Neural cell (in vitro differentiated cells): ENCODE measurements at regions not wholly inside any gene's neighbourhood (a gene's known extent, or its start where the extent isn't known, plus 50 kb on each side); places are given as distances from the start of the nearest gene placed in this dataset.

Source experiments
- H2AFZ ChIP-seq: fragments of 200-600, 300-800 bp; sonication (generic), shearing (Covaris generic); 2 replicates; pipeline ENCODE4 v1.6.0; 2014; ENCODE audit warnings: low read depth, mild to moderate bottlenecking, antibody characterized with exemption, low read length, moderate library complexity
- H3F3A ChIP-seq: fragments of 200-600 bp; shearing (Covaris generic); 2 replicates; pipeline ENCODE4 v1.6.1; 2016; ENCODE audit warnings: mild to moderate bottlenecking, moderate library complexity, mixed read lengths, antibody characterized with exemption, low read length; ENCODE audit not compliant: insufficient read depth, poor library complexity, severe bottlenecking
- H3K27ac ChIP-seq: fragments of 200-600, 300-800 bp; sonication (generic), shearing (Covaris generic); 2 replicates; pipeline ENCODE4 v1.5.1; 2014; ENCODE audit warnings: mild to moderate bottlenecking, low read length, moderate library complexity
- H3K27me3 ChIP-seq: fragments of 300-800, 200-600 bp; sonication (generic), shearing (Covaris generic); 2 replicates; pipeline ENCODE4 v1.6.0; 2014; ENCODE audit warnings: mild to moderate bottlenecking, low read depth, low read length, moderate library complexity; ENCODE audit not compliant: insufficient read depth
- H3K36me3 ChIP-seq: fragments of 300-800, 200-600 bp; sonication (generic), shearing (Covaris generic); 2 replicates; pipeline ENCODE4 v1.5.1; 2014; ENCODE audit warnings: mild to moderate bottlenecking, antibody characterized with exemption, low read length, moderate library complexity; ENCODE audit not compliant: insufficient read depth
- H3K4me2 ChIP-seq: fragments of 300-800, 200-600 bp; sonication (generic), shearing (Covaris generic); 2 replicates; pipeline ENCODE4 v1.6.0; 2014; ENCODE audit warnings: mild to moderate bottlenecking, low read length
- H3K4me3 ChIP-seq: fragments of 300-800, 200-600 bp; sonication (generic), shearing (Covaris generic); 2 replicates; pipeline ENCODE4 v1.5.1; 2014; ENCODE audit warnings: mild to moderate bottlenecking, low read length, moderate library complexity
- H3K79me2 ChIP-seq: fragments of 200-600 bp; shearing (Covaris generic); replicated peaks from 2 replicates; pipeline ENCODE4 v1.6.0; 2014; ENCODE audit warnings: mild to moderate bottlenecking, low read length, moderate library complexity; ENCODE audit not compliant: insufficient read depth
- H3K9ac ChIP-seq: fragments of 300-800, 200-600 bp; sonication (generic), shearing (Covaris generic); 2 replicates; pipeline ENCODE4 v1.6.1; 2016; ENCODE audit warnings: mild to moderate bottlenecking, low read length, mixed read lengths
- H3K9me2 ChIP-seq: fragments of 200-600 bp; shearing (Covaris generic); 2 replicates; pipeline ENCODE4 v1.6.1; 2016; ENCODE audit warnings: mild to moderate bottlenecking, low read length, mixed read lengths; ENCODE audit not compliant: insufficient read depth
- H3K9me3 ChIP-seq: fragments of 200-600, 300-800 bp; sonication (generic), shearing (Covaris generic); 2 replicates; pipeline ENCODE4 v1.6.1; 2016; ENCODE audit warnings: mild to moderate bottlenecking, mixed run types, low read length, moderate library complexity, mixed read lengths
- H4K20me1 ChIP-seq: fragments of 200-600 bp; shearing (Covaris generic); 2 replicates; pipeline ENCODE4 v1.6.1; 2016; ENCODE audit warnings: mild to moderate bottlenecking, mixed run types; ENCODE audit not compliant: insufficient read depth
- CTCF ChIP-seq: fragments of 450-650 bp; IDR thresholded peaks from 2 replicates; pipeline ENCODE4 v1.5.1; 2014; ENCODE audit warnings: antibody characterized with exemption, mild to moderate bottlenecking, moderate library complexity; ENCODE audit not compliant: poor library complexity, severe bottlenecking
- EP300 ChIP-seq: fragments of 450-650 bp; conservative IDR thresholded peaks from 2 replicates; pipeline ENCODE4 v1.6.1; 2014; ENCODE audit warnings: antibody characterized with exemption, mild to moderate bottlenecking, moderate library complexity; ENCODE audit not compliant: poor library complexity, severe bottlenecking
- EZH2 ChIP-seq: fragments of 200-600, 300-800 bp; shearing (Covaris generic), sonication (generic); IDR thresholded peaks from 2 replicates; pipeline ENCODE4 v1.6.1; 2014; ENCODE audit warnings: antibody characterized with exemption, low read length, borderline replicate concordance, mild to moderate bottlenecking; ENCODE audit not compliant: insufficient read depth, poor library complexity, severe bottlenecking
- MXI1 ChIP-seq: fragments of 450-650 bp; conservative IDR thresholded peaks from 2 replicates; pipeline ENCODE4 v1.6.1; 2014; ENCODE audit warnings: antibody characterized with exemption, mild to moderate bottlenecking; ENCODE audit not compliant: poor library complexity, severe bottlenecking
- POLR2AphosphoS5 ChIP-seq: IDR thresholded peaks from 2 replicates; pipeline ENCODE4 v1.6.1; 2012
- RAD21 ChIP-seq: fragments of 450-650 bp; conservative IDR thresholded peaks from 2 replicates; pipeline ENCODE4 v1.6.1; 2014; ENCODE audit warnings: antibody characterized with exemption, mild to moderate bottlenecking, moderate library complexity
- REST ChIP-seq: IDR thresholded peaks from 2 replicates; pipeline ENCODE4 v1.6.1; 2012; ENCODE audit warnings: borderline replicate concordance
- SMC3 ChIP-seq: fragments of 450-650 bp; conservative IDR thresholded peaks from 2 replicates; pipeline ENCODE4 v1.6.1; 2014; ENCODE audit warnings: antibody characterized with exemption, mild to moderate bottlenecking, moderate library complexity; ENCODE audit not compliant: poor library complexity
- TAF1 ChIP-seq: IDR thresholded peaks from 2 replicates; pipeline ENCODE4 v1.6.1; 2012; ENCODE audit warnings: low read depth

GRCh38 chr9:21708260-21708711 lies 94.2 kb upstream of the MTAP start:
- no peaks in the 10 kb centered on the region for H3K9me3 ChIP-seq
- no peaks in the 10 kb centered on the region for H3K36me3 ChIP-seq
- H3K79me2 ChIP-seq, result no peaks in the 10 kb centered on the region
- H2AFZ ChIP-seq, result no peak overlapping the region
- no peaks in the 10 kb centered on the region for H3K27me3 ChIP-seq
- no peak overlapping the region for H3K27ac ChIP-seq
- no peaks in the 10 kb centered on the region for H3K9me2 ChIP-seq
- H3F3A ChIP-seq, result no peaks in the 10 kb centered on the region
- H3K9ac ChIP-seq, result no peak overlapping the region
- no peak overlapping the region for H3K4me3 ChIP-seq
- TF ChIP-seq REST, result no peak
- no peak for TF ChIP-seq SMC3
- TF ChIP-seq CTCF, result no peak
- no peak for TF ChIP-seq RAD21
- no peaks in the 10 kb centered on the region for H4K20me1 ChIP-seq
- no peak overlapping the region for H3K4me2 ChIP-seq

GRCh38 chr9:21708856-21709255 lies 93.6 kb upstream of the MTAP start:
- H3K4me2 ChIP-seq, result no peak overlapping the region
- H3K27ac ChIP-seq, result no peak overlapping the region
- no peak overlapping the region for H3K4me3 ChIP-seq
- no peaks in the 10 kb centered on the region for H3K36me3 ChIP-seq
- no peaks in the 10 kb centered on the region for H3K9me3 ChIP-seq
- no peak overlapping the region for H2AFZ ChIP-seq
- no peak for TF ChIP-seq POLR2AphosphoS5
- TF ChIP-seq MXI1, result no peak
- TF ChIP-seq EZH2, result no peak
- no peak for TF ChIP-seq RAD21
- TF ChIP-seq CTCF, result no peak
- no peak for TF ChIP-seq EP300
- TF ChIP-seq REST, result no peak
- TF ChIP-seq SMC3, result no peak
- TF ChIP-seq TAF1, result no peak
- H3K27me3 ChIP-seq, result no peaks in the 10 kb centered on the region
- H4K20me1 ChIP-seq, result no peaks in the 10 kb centered on the region
- H3K79me2 ChIP-seq, result no peaks in the 10 kb centered on the region
- no peak overlapping the region for H3K9ac ChIP-seq
- no peaks in the 10 kb centered on the region for H3F3A ChIP-seq
- no peaks in the 10 kb centered on the region for H3K9me2 ChIP-seq
